Peyer's patch (tissue), 4 donors: ENCODE measurements at regions not wholly inside any gene's neighbourhood (a gene's known extent, or its start where the extent isn't known, plus 50 kb on each side); places are given as distances from the start of the nearest gene placed in this dataset.

Source experiments
- POLR2A ChIP-seq, 2 donors: fragments of 450-650 bp; IDR thresholded peaks; one replicate each; pipeline ENCODE4 v1.5.1; 2017; ENCODE audit warnings: antibody characterized with exemption in 2 of 2, mild to moderate bottlenecking in 2 of 2, moderate library complexity in 2 of 2
- TF ChIP-seq, protein P1 (sequence below), 6 experiments: fragments of 450-650 bp in 4 of 6; fragments of 200-600 bp in 2 of 6; sonication (generic) in 1 of 6; IDR thresholded peaks; one replicate each; pipeline ENCODE4 v1.5.1; 2017 to 2019; ENCODE audit warnings: antibody characterized with exemption in 6 of 6, mild to moderate bottlenecking in 3 of 6, moderate library complexity in 1 of 6

DNA sequence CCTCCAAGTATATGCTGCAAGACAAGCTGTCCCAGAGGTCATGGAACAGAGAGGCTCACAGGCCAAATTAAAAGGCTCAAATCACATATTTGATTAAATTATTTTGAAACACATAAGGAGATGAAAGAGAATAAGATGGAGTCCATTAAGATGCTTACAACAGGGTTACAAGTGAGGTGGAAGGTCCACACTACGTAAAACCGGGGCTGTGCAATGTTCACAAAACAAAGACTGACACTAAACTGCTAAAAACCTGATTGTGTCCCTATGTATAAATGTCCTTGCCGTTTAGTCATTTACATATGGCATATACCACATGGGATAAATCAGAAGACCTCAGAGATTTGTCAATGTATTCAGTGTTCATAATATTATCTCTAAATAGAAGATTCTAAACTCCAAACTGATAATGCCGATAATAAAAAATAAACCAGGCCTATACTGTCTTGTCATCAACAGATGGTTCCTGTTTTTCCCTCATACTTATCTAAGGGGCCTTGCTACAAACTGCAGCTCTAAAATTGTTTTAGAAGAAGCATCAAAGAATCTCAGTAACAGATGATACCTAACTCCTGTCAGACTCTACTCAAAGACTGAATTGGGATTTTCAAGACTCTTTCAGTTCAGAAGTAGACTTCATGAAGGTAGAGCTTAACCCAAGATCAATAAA, 51.8 kb upstream of the RIPOR2 start:
- TF ChIP-seq, protein P1, sequence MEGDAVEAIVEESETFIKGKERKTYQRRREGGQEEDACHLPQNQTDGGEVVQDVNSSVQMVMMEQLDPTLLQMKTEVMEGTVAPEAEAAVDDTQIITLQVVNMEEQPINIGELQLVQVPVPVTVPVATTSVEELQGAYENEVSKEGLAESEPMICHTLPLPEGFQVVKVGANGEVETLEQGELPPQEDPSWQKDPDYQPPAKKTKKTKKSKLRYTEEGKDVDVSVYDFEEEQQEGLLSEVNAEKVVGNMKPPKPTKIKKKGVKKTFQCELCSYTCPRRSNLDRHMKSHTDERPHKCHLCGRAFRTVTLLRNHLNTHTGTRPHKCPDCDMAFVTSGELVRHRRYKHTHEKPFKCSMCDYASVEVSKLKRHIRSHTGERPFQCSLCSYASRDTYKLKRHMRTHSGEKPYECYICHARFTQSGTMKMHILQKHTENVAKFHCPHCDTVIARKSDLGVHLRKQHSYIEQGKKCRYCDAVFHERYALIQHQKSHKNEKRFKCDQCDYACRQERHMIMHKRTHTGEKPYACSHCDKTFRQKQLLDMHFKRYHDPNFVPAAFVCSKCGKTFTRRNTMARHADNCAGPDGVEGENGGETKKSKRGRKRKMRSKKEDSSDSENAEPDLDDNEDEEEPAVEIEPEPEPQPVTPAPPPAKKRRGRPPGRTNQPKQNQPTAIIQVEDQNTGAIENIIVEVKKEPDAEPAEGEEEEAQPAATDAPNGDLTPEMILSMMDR (IDR thresholded peaks at IDR 0.05) = no peak
- TF ChIP-seq POLR2A (IDR thresholded peaks at IDR 0.05) = no peak
